Gastrocnemius medialis (tissue), 4 donors: ENCODE measurements at regions not wholly inside any gene's neighbourhood (a gene's known extent, or its start where the extent isn't known, plus 50 kb on each side); places are given as distances from the start of the nearest gene placed in this dataset.

Source experiments
- ATAC-seq, 2 donors: fragments of 150-250 bp; one replicate each; pipeline ENCODE4 v1.9.1; 2016
- DNase-seq, 2 donors: peaks; one replicate each; pipeline ENCODE4 v3.0.0-alpha.2; 2019
- H3K27ac ChIP-seq, 4 donors: fragments of 200-600 bp; sonication (generic); 1 replicate in 1 of 4; 2 replicates in 3 of 4; pipeline ENCODE4 v1.5.1; 2016 to 2018; ENCODE audit warnings: mild to moderate bottlenecking in 2 of 4, moderate library complexity in 1 of 4
- H3K27me3 ChIP-seq, 3 donors: fragments of 200-600 bp; sonication (generic) in 2 of 3; 1 replicate in 1 of 3; 2 replicates in 2 of 3; pipeline versions ENCODE4 v1.5.1 to v1.6.0; 2016 to 2019; ENCODE audit warnings: mild to moderate bottlenecking in 1 of 3, moderate library complexity in 1 of 3
- H3K36me3 ChIP-seq, 2 donors: fragments of 200-600 bp; sonication (generic) in 1 of 2; one replicate each; pipeline ENCODE4 v1.5.1; 2017 to 2018
- H3K4me1 ChIP-seq, 2 donors: fragments of 200-600 bp; sonication (generic) in 1 of 2; one replicate each; pipeline ENCODE4 v1.5.1; 2016 to 2017; ENCODE audit warnings: mild to moderate bottlenecking in 2 of 2
- H3K4me3 ChIP-seq, 4 donors: fragments of 200-600 bp; sonication (generic) in 3 of 4; 1 replicate in 1 of 4; 2 replicates in 3 of 4; pipeline ENCODE4 v1.5.1; 2016 to 2019; ENCODE audit warnings: mild to moderate bottlenecking in 2 of 4
- H3K9me3 ChIP-seq, 3 donors: fragments of 200-600 bp; sonication (generic) in 2 of 3; 1 replicate in 1 of 3; 2 replicates in 2 of 3; pipeline ENCODE4 v1.5.1; 2016 to 2019
- CTCF ChIP-seq, 5 experiments: fragments of 450-650 bp in 3 of 5; fragments of 200-600 bp in 2 of 5; sonication (generic) in 2 of 5; IDR thresholded peaks in 4 of 5; conservative IDR thresholded peaks in 1 of 5; 1 replicate in 4 of 5; 2 replicates in 1 of 5; pipeline ENCODE4 v1.5.1; 2016 to 2019; ENCODE audit warnings: antibody characterized with exemption in 5 of 5, mild to moderate bottlenecking in 3 of 5, moderate library complexity in 3 of 5
- POLR2A ChIP-seq, 2 donors: fragments of 450-650 bp; IDR thresholded peaks; one replicate each; pipeline ENCODE4 v1.6.1; 2017; ENCODE audit warnings: antibody characterized with exemption in 2 of 2, mild to moderate bottlenecking in 2 of 2, moderate library complexity in 2 of 2
- in situ Hi-C, 4 donors: fragments of 200-750 bp; cut with MboI; loops; one replicate each; pipeline versions ENCODE4 v1.15.0 to v1.8.0; 2017; ENCODE audit warnings: low sequenced_read_pairs in 4 of 4
- intact Hi-C: fragments of 100-400 bp; cut with DNase I; formaldehyde crosslinking; loops from one replicate; pipeline ENCODE4 v1.15.1; 2023; ENCODE audit warnings: low total_unique reads

GRCh38 chr4:159770401-159770800, 667.5 kb downstream of the RAPGEF2 start:
- H3K27me3 ChIP-seq = no peaks in the 10 kb centered on the region
- no peak for ATAC-seq
- intact Hi-C loops = no loop called here
- H3K36me3 ChIP-seq = no peaks in the 10 kb centered on the region
- no peaks in the 10 kb centered on the region for H3K9me3 ChIP-seq
- in situ Hi-C loops = no loop called here
- H3K27ac ChIP-seq = no peak overlapping the region
- no peaks in the 10 kb centered on the region for H3K4me1 ChIP-seq
- H3K4me3 ChIP-seq = no peak overlapping the region
- no peak for DNase-seq
- TF ChIP-seq CTCF (IDR thresholded peaks at IDR 0.05 in 4 of 5, conservative IDR thresholded peaks at IDR 0.05 in 1 of 5) (no peak), POLR2A (IDR thresholded peaks at IDR 0.05) (no peak)

GRCh38 chr4:159770969-159771368, 668.1 kb downstream of the RAPGEF2 start:
- intact Hi-C loops = no loop called here

GRCh38 chr4:159776961-159777360, 674.1 kb downstream of the RAPGEF2 start:
- DNase-seq = no peak
- intact Hi-C loops (no loop called here), in situ Hi-C loops (no loop called here)
- Histone ChIP-seq H3K27ac (no peak overlapping the region), H3K4me3 (no peak overlapping the region), H3K36me3 (no peaks in the 10 kb centered on the region), H3K27me3 (no peaks in the 10 kb centered on the region), H3K4me1 (no peaks in the 10 kb centered on the region), H3K9me3 (no peaks in the 10 kb centered on the region)
- TF ChIP-seq CTCF (IDR thresholded peaks at IDR 0.05 in 4 of 5, conservative IDR thresholded peaks at IDR 0.05 in 1 of 5) (no peak), POLR2A (IDR thresholded peaks at IDR 0.05) (no peak)
- no peak for ATAC-seq

More at GRCh38 chr4:159770969-159771368, 668.1 kb downstream of the RAPGEF2 start:
- no peaks in the 10 kb centered on the region for H3K36me3 ChIP-seq
- H3K4me3 ChIP-seq = no peak overlapping the region
- in situ Hi-C loops = no loop called here
- DNase-seq = no peak
- TF ChIP-seq POLR2A (IDR thresholded peaks at IDR 0.05) (no peak), CTCF (IDR thresholded peaks at IDR 0.05 in 4 of 5, conservative IDR thresholded peaks at IDR 0.05 in 1 of 5) (no peak)
- H3K9me3 ChIP-seq = no peaks in the 10 kb centered on the region
- ATAC-seq = no peak
- H3K27ac ChIP-seq = no peak overlapping the region
- H3K4me1 ChIP-seq = no peaks in the 10 kb centered on the region
- no peaks in the 10 kb centered on the region for H3K27me3 ChIP-seq

- no peaks in the 10 kb centered on the region for H3K36me3 ChIP-seq
- no peak for ATAC-seq
These were observed 674.8 kb downstream of the RAPGEF2 start for GRCh38 chr4:159777689-159778088.

More at GRCh38 chr4:159777689-159778088, 674.8 kb downstream of the RAPGEF2 start:
- no peak for DNase-seq
- Histone ChIP-seq H3K4me3 (no peak overlapping the region), H3K27me3 (no peaks in the 10 kb centered on the region), H3K9me3 (no peaks in the 10 kb centered on the region), H3K27ac (no peak overlapping the region), H3K4me1 (no peaks in the 10 kb centered on the region)
- intact Hi-C loops = no loop called here
- in situ Hi-C loops = no loop called here
- TF ChIP-seq CTCF (IDR thresholded peaks at IDR 0.05 in 4 of 5, conservative IDR thresholded peaks at IDR 0.05 in 1 of 5) (no peak), POLR2A (IDR thresholded peaks at IDR 0.05) (no peak)
